ENCODE measurements at regions not wholly inside any gene's neighbourhood (a gene's known extent, or its start where the extent isn't known, plus 50 kb on each side); places are given as distances from the start of the nearest gene placed in this dataset.

DNA sequence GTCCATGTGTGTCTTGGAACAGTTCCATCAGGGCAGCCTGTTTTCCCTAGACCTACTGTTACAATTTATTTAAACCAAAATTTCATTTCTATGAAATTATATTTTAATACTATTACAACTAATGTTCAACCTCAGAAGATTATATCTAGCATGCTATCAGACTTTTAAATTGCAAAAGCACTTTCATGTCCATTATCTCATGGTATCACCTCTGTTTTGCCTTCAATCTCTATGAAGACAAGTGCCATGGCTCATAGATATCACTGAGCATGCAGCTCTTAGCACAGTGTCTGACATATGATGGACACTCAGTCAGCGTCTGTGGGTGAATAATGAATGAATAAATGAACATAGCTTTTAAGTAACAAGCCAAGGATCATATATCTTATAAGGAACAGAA is 288.8 kb downstream of the RAD51AP2 start:
- Histone ChIP-seq H3K9me3 (ENCODE audit: severe bottlenecking) (no peaks in the 10 kb centered on the region), H3K36me3 (no peaks in the 10 kb centered on the region), H3K27ac (no peak overlapping the region), H3K4me3 (ENCODE audit: low read depth, low read length) (no peak overlapping the region), H3K27me3 (ENCODE audit: insufficient read depth, low read depth, severe bottlenecking) (no peaks in the 10 kb centered on the region)
- TF ChIP-seq, protein P1, sequence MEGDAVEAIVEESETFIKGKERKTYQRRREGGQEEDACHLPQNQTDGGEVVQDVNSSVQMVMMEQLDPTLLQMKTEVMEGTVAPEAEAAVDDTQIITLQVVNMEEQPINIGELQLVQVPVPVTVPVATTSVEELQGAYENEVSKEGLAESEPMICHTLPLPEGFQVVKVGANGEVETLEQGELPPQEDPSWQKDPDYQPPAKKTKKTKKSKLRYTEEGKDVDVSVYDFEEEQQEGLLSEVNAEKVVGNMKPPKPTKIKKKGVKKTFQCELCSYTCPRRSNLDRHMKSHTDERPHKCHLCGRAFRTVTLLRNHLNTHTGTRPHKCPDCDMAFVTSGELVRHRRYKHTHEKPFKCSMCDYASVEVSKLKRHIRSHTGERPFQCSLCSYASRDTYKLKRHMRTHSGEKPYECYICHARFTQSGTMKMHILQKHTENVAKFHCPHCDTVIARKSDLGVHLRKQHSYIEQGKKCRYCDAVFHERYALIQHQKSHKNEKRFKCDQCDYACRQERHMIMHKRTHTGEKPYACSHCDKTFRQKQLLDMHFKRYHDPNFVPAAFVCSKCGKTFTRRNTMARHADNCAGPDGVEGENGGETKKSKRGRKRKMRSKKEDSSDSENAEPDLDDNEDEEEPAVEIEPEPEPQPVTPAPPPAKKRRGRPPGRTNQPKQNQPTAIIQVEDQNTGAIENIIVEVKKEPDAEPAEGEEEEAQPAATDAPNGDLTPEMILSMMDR (IDR thresholded peaks at IDR 0.05; ENCODE audit: low read depth, low read length), result no peak
- no peak for DNase-seq

DNA sequence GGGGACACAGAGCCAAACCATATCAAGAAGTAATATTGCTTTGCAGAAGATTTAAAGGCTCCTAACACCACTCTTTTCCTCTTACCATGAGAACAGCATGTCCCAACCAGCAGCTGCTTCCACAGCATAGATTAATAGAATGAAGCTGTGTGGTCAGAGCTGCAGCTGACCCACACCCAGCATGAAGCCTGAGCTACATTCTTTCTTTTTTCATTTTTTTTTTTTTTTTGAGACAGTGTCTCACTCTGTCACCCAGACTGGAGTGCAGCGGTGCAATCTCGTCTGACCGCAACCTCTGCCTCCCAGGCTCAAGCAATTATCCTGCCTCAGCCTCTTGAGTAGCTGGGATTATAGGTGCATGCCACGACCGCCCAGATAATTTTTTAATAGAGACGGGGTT is 289.8 kb downstream of the RAD51AP2 start:
- DNase-seq, result no peak
- no peak overlapping the region for H3K4me3 ChIP-seq (ENCODE audit: low read depth, low read length)
- no peaks in the 10 kb centered on the region for H3K27me3 ChIP-seq (ENCODE audit: insufficient read depth, low read depth, severe bottlenecking)
- no peaks in the 10 kb centered on the region for H3K36me3 ChIP-seq
- TF ChIP-seq, protein P1 (IDR thresholded peaks at IDR 0.05; ENCODE audit: low read depth, low read length), result no peak
- H3K27ac ChIP-seq, result no peak overlapping the region
- no peaks in the 10 kb centered on the region for H3K9me3 ChIP-seq (ENCODE audit: severe bottlenecking)

- no peak for DNase-seq
- TF ChIP-seq, protein P1 (IDR thresholded peaks at IDR 0.05; ENCODE audit: low read depth, low read length), result no peak
- Histone ChIP-seq H3K27ac (no peak overlapping the region), H3K36me3 (no peaks in the 10 kb centered on the region), H3K9me3 (ENCODE audit: severe bottlenecking) (no peaks in the 10 kb centered on the region), H3K27me3 (ENCODE audit: insufficient read depth, low read depth, severe bottlenecking) (no peaks in the 10 kb centered on the region), H3K4me3 (ENCODE audit: low read depth, low read length) (no peak overlapping the region)
These were observed 290.4 kb downstream of the RAD51AP2 start for GRCh38 chr2:17227856-17228255.

GRCh38 chr2:17226941-17227490 is 291.2 kb downstream of the RAD51AP2 start:
- no peaks in the 10 kb centered on the region for H3K9me3 ChIP-seq (ENCODE audit: severe bottlenecking)
- no peak overlapping the region for H3K27ac ChIP-seq
- no peaks in the 10 kb centered on the region for H3K36me3 ChIP-seq
- H3K4me3 ChIP-seq (ENCODE audit: low read depth, low read length), result no peak overlapping the region
- no peak for DNase-seq
- H3K27me3 ChIP-seq (ENCODE audit: insufficient read depth, low read depth, severe bottlenecking), result no peaks in the 10 kb centered on the region
- TF ChIP-seq, protein P1 (IDR thresholded peaks at IDR 0.05; ENCODE audit: low read depth, low read length), result no peak

- no peaks in the 10 kb centered on the region for H3K27me3 ChIP-seq (ENCODE audit: insufficient read depth, low read depth, severe bottlenecking)
- no peak overlapping the region for H3K4me3 ChIP-seq (ENCODE audit: low read depth, low read length)
- H3K36me3 ChIP-seq, result no peaks in the 10 kb centered on the region
- TF ChIP-seq, protein P1 (IDR thresholded peaks at IDR 0.05; ENCODE audit: low read depth, low read length), result no peak
- H3K9me3 ChIP-seq (ENCODE audit: severe bottlenecking), result no peaks in the 10 kb centered on the region
- H3K27ac ChIP-seq, result no peak overlapping the region
- DNase-seq, result no peak
These were observed 295.0 kb downstream of the RAD51AP2 start for GRCh38 chr2:17223211-17223610.

DNA sequence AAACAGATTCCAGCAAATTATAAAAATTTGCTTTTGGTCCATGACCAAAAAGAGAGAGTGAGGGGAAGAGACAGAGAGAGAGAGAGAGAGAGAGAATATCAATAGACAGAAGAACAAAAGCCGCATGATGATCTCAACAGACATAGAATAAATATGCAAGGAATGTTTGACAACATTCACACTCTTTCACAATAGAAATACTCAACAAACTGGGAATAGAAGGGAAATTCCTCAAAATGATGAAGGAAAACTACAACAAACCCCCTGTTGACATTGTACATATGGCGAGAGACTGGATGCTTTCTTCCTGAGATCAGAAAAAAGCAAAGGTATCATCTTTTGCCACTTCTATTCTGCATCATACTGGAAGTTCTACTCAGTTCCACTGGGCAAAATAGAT is 309.7 kb downstream of the RAD51AP2 start:
- H3K27ac ChIP-seq, result no peak overlapping the region
- H3K9me3 ChIP-seq (ENCODE audit: severe bottlenecking), result no peaks in the 10 kb centered on the region
- DNase-seq, result no peak
- no peaks in the 10 kb centered on the region for H3K36me3 ChIP-seq
- no peak overlapping the region for H3K4me3 ChIP-seq (ENCODE audit: low read depth, low read length)
- H3K27me3 ChIP-seq (ENCODE audit: insufficient read depth, low read depth, severe bottlenecking), result no peaks in the 10 kb centered on the region
- TF ChIP-seq, protein P1 (IDR thresholded peaks at IDR 0.05; ENCODE audit: low read depth, low read length), result no peak

All from WERI-Rb-1 (cell line).